ENCODE measurements at regions not wholly inside any gene's neighbourhood (a gene's known extent, or its start where the extent isn't known, plus 50 kb on each side); places are given as distances from the start of the nearest gene placed in this dataset.

DNA sequence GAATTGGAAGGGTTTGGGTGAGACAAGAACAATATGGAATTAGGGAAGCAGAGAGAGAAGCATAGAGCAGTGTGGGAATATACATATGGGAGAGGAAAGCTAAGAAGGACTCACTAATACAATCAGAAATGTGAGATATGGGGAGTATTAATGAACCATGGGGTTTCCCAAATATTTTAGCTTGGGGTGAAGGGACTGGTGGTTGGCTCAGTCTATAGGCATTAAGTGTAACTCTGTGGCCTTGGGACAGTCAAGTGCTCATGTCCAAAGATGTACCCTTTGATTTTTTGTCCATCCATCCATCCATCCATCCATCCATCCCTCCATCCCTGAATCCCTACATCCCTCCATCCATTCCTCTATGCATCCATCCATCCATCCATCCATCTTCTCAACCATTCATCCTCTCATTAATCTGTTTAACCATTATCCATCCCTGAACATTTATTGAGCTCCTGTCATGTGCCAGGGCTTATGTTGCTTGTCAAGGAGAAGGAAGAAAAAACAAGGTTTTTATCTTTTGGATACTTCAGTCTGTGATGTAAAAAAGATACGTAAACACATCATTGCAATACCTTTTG lies 263.4 kb upstream of the CHD6 start:
- POLR2A ChIA-PET = interaction anchor here in 1 of 2 donors (0.6 kb wide), 1 partner anchor 62 kb away, joined by 3 read pairs; no protein-coding TSS in a partner anchor
- Histone ChIP-seq H3K4me1 (ENCODE audit: control insufficient read depth in 1 of 2, extremely low read depth in 1 of 2, insufficient read depth in 2 of 2, low read length in 2 of 2) (no peaks in the 10 kb centered on the region), H3K9me3 (no peaks in the 10 kb centered on the region), H3K4me3 (ENCODE audit: control insufficient read depth in 1 of 2, extremely low read depth in 1 of 2, low read length in 1 of 2) (no peak overlapping the region), H3K36me3 (ENCODE audit: control insufficient read depth in 2 of 2, extremely low read depth in 1 of 2, insufficient read depth in 1 of 2, low read length in 1 of 2) (no peaks in the 10 kb centered on the region), H3K27me3 (replicated peaks in 1 of 2; ENCODE audit: control insufficient read depth in 2 of 2, extremely low read depth in 1 of 2, insufficient read depth in 2 of 2, low read length in 1 of 2) (peaks cover 0 to 2% of the 10 kb centered on the region in 2 experiments), H3K27ac (ENCODE audit: low read length) (no peak overlapping the region)
- Mint-ChIP-seq H3K36me3 (no peaks in the 10 kb centered on the region), H3K9me3 (peaks cover 0 to 7% (median 0%) of the 10 kb centered on the region in 3 donors), H3K4me3 (no peak overlapping the region), H3K27me3 (peaks cover 3 to 9% of the 10 kb centered on the region in 2 donors), H3K27ac (no peak overlapping the region), H3K4me1 (no peaks in the 10 kb centered on the region)
- ATAC-seq (replicated peaks in 1 of 4) = no peak
- CTCF ChIA-PET = no interaction called here
- DNase-seq = no peak
- WGBS (ENCODE audit: insufficient coverage) = no CpG with 5 or more reads among the region's 1 CpG

DNA sequence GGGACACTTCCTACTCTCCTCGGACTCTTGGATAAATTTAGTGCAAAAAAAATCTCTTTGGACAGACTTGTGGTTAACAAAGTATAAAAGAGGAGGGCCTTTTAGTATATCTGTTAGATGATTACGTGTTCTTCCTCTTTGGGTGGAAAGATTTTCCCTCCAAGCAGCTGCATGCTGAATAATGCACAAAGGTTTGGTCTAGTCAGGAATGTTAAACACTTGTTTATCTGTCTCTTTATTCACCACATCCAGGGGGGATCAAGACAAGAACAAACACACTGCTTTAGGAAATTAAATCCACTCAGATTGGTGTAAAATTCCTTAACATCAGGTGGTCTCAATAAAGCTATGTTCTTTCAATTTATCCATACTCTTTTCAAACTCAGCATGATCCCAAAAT lies 260.9 kb upstream of the CHD6 start:
- Mint-ChIP-seq H3K9me3 (peaks cover 0 to under 1% (median 0%) of the 10 kb centered on the region in 3 donors), H3K4me3 (no peak overlapping the region), H3K27me3 (peaks cover 3 to 4% of the 10 kb centered on the region in 2 donors), H3K4me1 (no peaks in the 10 kb centered on the region), H3K27ac (no peak overlapping the region), H3K36me3 (no peaks in the 10 kb centered on the region)
- CTCF ChIA-PET = no interaction called here
- Histone ChIP-seq H3K27ac (ENCODE audit: low read length) (no peak overlapping the region), H3K4me1 (ENCODE audit: control insufficient read depth in 1 of 2, extremely low read depth in 1 of 2, insufficient read depth in 2 of 2, low read length in 2 of 2) (no peaks in the 10 kb centered on the region), H3K4me3 (ENCODE audit: control insufficient read depth in 1 of 2, extremely low read depth in 1 of 2, low read length in 1 of 2) (no peak overlapping the region), H3K9me3 (no peaks in the 10 kb centered on the region), H3K36me3 (ENCODE audit: control insufficient read depth in 2 of 2, extremely low read depth in 1 of 2, insufficient read depth in 1 of 2, low read length in 1 of 2) (no peaks in the 10 kb centered on the region), H3K27me3 (replicated peaks in 1 of 2; ENCODE audit: control insufficient read depth in 2 of 2, extremely low read depth in 1 of 2, insufficient read depth in 2 of 2, low read length in 1 of 2) (peaks cover 0 to 2% of the 10 kb centered on the region in 2 experiments)
- ATAC-seq (replicated peaks in 1 of 4) = no peak
- WGBS (ENCODE audit: insufficient coverage) = no CpG with 5 or more reads among the region's 2 CpGs
- no peak for DNase-seq
- POLR2A ChIA-PET = no interaction called here

DNA sequence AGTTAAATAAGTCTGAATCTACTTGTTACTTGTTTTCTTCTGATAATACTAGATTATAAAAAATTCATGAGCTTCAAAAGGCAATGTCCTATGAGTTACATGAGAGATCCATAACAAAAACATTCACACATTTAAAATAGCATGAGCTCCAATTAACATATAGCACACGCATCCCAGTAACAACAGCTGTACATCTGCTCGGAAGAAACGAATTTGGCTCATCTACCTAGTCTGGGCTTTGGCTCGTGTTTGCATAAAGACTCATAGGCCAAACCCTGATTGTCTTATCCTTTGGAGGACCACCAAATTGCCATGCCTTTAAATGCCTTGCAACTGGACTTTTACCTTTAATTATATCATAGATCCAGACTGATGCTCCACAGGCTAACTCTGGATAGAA lies 259.7 kb upstream of the CHD6 start:
- DNase-seq (no peak), ATAC-seq (replicated peaks in 1 of 4) (no peak)
- Mint-ChIP-seq H3K4me1 (no peaks in the 10 kb centered on the region), H3K36me3 (no peaks in the 10 kb centered on the region), H3K27me3 (peaks cover 3 to 6% of the 10 kb centered on the region in 2 donors), H3K9me3 (peaks cover 0 to 2% (median 0%) of the 10 kb centered on the region in 3 donors), H3K4me3 (no peak overlapping the region), H3K27ac (no peak overlapping the region)
- no peaks in the 10 kb centered on the region for H3K36me3 ChIP-seq (ENCODE audit: control insufficient read depth in 2 of 2, extremely low read depth in 1 of 2, insufficient read depth in 1 of 2, low read length in 1 of 2)
- H3K9me3 ChIP-seq = no peaks in the 10 kb centered on the region
- WGBS (ENCODE audit: insufficient coverage) = 65% methylated on average over 4 of the region's 4 CpGs
- no peak overlapping the region for H3K4me3 ChIP-seq (ENCODE audit: control insufficient read depth in 1 of 2, extremely low read depth in 1 of 2, low read length in 1 of 2)
- H3K27me3 ChIP-seq (replicated peaks in 1 of 2; ENCODE audit: control insufficient read depth in 2 of 2, extremely low read depth in 1 of 2, insufficient read depth in 2 of 2, low read length in 1 of 2) = peaks cover 0 to 2% of the 10 kb centered on the region in 2 experiments
- CTCF ChIA-PET = no interaction called here
- POLR2A ChIA-PET = no interaction called here
- H3K4me1 ChIP-seq (ENCODE audit: control insufficient read depth in 1 of 2, extremely low read depth in 1 of 2, insufficient read depth in 2 of 2, low read length in 2 of 2) = no peaks in the 10 kb centered on the region
- no peak overlapping the region for H3K27ac ChIP-seq (ENCODE audit: low read length)

DNA sequence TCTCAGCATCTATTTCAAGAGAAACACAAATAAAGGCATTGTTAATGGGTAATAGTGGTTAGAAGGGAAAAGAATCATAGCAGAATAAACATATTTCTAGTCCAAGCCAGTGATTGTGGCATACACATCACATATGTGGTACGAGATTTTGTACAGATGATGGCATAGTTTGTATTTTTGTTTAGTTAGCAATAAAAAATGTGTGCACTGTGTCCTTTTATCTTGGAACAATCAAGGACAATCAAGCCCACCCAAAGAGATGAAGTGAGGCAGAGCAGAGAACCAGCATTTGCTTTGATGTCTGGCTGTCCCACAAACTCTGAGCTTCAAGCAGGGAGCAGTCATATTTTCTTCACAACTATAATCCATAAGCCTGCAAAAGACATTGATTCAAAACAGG lies 256.5 kb upstream of the CHD6 start:
- Histone ChIP-seq H3K4me1 (ENCODE audit: control insufficient read depth in 1 of 2, extremely low read depth in 1 of 2, insufficient read depth in 2 of 2, low read length in 2 of 2) (no peaks in the 10 kb centered on the region), H3K9me3 (no peaks in the 10 kb centered on the region), H3K36me3 (ENCODE audit: control insufficient read depth in 2 of 2, extremely low read depth in 1 of 2, insufficient read depth in 1 of 2, low read length in 1 of 2) (no peaks in the 10 kb centered on the region), H3K27me3 (replicated peaks in 1 of 2; ENCODE audit: control insufficient read depth in 2 of 2, extremely low read depth in 1 of 2, insufficient read depth in 2 of 2, low read length in 1 of 2) (no peaks in the 10 kb centered on the region), H3K27ac (ENCODE audit: low read length) (no peak overlapping the region), H3K4me3 (ENCODE audit: control insufficient read depth in 1 of 2, extremely low read depth in 1 of 2, low read length in 1 of 2) (no peak overlapping the region)
- Mint-ChIP-seq H3K4me1 (no peaks in the 10 kb centered on the region), H3K27me3 (peaks cover 8 to 12% of the 10 kb centered on the region in 2 donors), H3K36me3 (no peaks in the 10 kb centered on the region), H3K4me3 (no peak overlapping the region), H3K9me3 (peaks cover 0 to 7% (median 6%) of the 10 kb centered on the region in 3 donors), H3K27ac (no peak overlapping the region)
- DNase-seq (no peak), ATAC-seq (replicated peaks in 1 of 4) (no peak)
- WGBS (ENCODE audit: insufficient coverage) = no CpG with 5 or more reads among the region's 1 CpG
- POLR2A ChIA-PET = no interaction called here
- CTCF ChIA-PET = no interaction called here

DNA sequence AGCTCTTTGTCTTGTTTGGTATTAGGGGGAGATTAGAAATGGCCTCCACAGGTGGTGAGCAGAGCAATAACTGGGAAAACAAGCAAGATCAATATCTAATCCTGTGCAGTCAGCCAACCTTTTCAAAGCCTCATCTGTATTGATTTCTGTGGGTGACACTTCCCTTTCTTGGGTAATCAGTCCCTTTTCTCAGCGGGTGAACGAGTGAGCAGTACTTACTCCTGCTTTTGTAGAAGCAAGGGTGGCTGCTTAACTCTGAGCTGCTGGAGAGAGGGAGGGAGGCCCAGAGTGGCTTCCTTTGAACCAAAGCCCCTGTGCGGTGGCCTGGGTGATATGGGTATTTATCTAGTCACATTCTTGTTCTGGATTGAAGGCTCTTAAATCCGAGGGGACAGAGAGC lies 254.8 kb upstream of the CHD6 start:
- Histone ChIP-seq H3K36me3 (ENCODE audit: control insufficient read depth in 2 of 2, extremely low read depth in 1 of 2, insufficient read depth in 1 of 2, low read length in 1 of 2) (no peaks in the 10 kb centered on the region), H3K9me3 (no peaks in the 10 kb centered on the region), H3K27ac (ENCODE audit: low read length) (no peak overlapping the region), H3K4me3 (ENCODE audit: control insufficient read depth in 1 of 2, extremely low read depth in 1 of 2, low read length in 1 of 2) (no peak overlapping the region), H3K27me3 (replicated peaks in 1 of 2; ENCODE audit: control insufficient read depth in 2 of 2, extremely low read depth in 1 of 2, insufficient read depth in 2 of 2, low read length in 1 of 2) (no peaks in the 10 kb centered on the region), H3K4me1 (ENCODE audit: control insufficient read depth in 1 of 2, extremely low read depth in 1 of 2, insufficient read depth in 2 of 2, low read length in 2 of 2) (no peaks in the 10 kb centered on the region)
- H3K4me3 Mint-ChIP-seq = no peak overlapping the region
- no peaks in the 10 kb centered on the region for H3K4me1 Mint-ChIP-seq
- peaks cover 5 to 12% of the 10 kb centered on the region in 2 donors for H3K27me3 Mint-ChIP-seq
- ChIA-PET POLR2A (no interaction called here), CTCF (no interaction called here)
- ATAC-seq (replicated peaks in 1 of 4) = no peak
- no peak for DNase-seq
- H3K36me3 Mint-ChIP-seq = no peaks in the 10 kb centered on the region
- peaks cover 3 to 16% (median 8%) of the 10 kb centered on the region in 3 donors for H3K9me3 Mint-ChIP-seq
- 73% methylated on average over 2 of the region's 4 CpGs for WGBS (ENCODE audit: insufficient coverage)
- H3K27ac Mint-ChIP-seq = no peak overlapping the region

DNA sequence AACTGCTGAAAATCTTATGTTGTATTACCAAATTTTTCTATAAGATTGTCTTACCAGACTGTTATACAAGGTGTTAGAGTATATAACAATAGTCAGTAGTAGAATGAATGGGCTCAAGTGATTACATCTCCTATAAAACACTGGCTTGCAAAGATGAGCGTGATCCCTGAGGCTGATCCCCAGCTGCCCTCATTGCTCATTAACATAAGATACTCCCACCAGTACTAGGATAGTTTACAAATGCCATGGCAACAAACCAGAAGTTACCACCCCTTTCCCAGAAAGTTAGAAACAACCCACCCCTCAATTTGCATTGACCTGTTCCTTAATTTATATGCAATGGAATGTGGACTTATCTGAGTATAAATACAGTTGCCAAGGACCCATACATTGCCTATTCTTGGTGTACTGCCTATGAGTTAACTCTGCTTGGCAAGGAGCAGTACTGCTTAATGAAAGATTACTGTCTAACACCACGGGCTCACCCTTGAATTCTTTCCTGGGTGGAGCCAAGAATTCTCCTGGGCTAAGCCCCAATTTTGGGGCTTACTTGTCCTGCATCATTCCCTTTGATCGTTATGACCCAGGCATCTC lies 252.8 kb upstream of the CHD6 start:
- 51% methylated on average over 3 of the region's 3 CpGs for WGBS (ENCODE audit: insufficient coverage)
- H3K27ac Mint-ChIP-seq = no peak overlapping the region
- ChIA-PET POLR2A (no interaction called here), CTCF (no interaction called here)
- no peaks in the 10 kb centered on the region for H3K4me1 ChIP-seq (ENCODE audit: control insufficient read depth in 1 of 2, extremely low read depth in 1 of 2, insufficient read depth in 2 of 2, low read length in 2 of 2)
- H3K36me3 Mint-ChIP-seq = no peaks in the 10 kb centered on the region
- DNase-seq = no peak
- no peak overlapping the region for H3K27ac ChIP-seq (ENCODE audit: low read length)
- no peaks in the 10 kb centered on the region for H3K27me3 ChIP-seq (replicated peaks in 1 of 2; ENCODE audit: control insufficient read depth in 2 of 2, extremely low read depth in 1 of 2, insufficient read depth in 2 of 2, low read length in 1 of 2)
- no peak overlapping the region for H3K4me3 ChIP-seq (ENCODE audit: control insufficient read depth in 1 of 2, extremely low read depth in 1 of 2, low read length in 1 of 2)
- ATAC-seq (replicated peaks in 1 of 4) = no peak
- H3K9me3 Mint-ChIP-seq = peaks cover 3 to 21% (median 17%) of the 10 kb centered on the region in 3 donors
- no peaks in the 10 kb centered on the region for H3K4me1 Mint-ChIP-seq
- H3K27me3 Mint-ChIP-seq = peaks cover 7 to 15% of the 10 kb centered on the region in 2 donors
- no peaks in the 10 kb centered on the region for H3K36me3 ChIP-seq (ENCODE audit: control insufficient read depth in 2 of 2, extremely low read depth in 1 of 2, insufficient read depth in 1 of 2, low read length in 1 of 2)
- no peaks in the 10 kb centered on the region for H3K9me3 ChIP-seq
- H3K4me3 Mint-ChIP-seq = no peak overlapping the region
